ENCODE measurements at regions not wholly inside any gene's neighbourhood (a gene's known extent, or its start where the extent isn't known, plus 50 kb on each side); places are given as distances from the start of the nearest gene placed in this dataset.

DNA sequence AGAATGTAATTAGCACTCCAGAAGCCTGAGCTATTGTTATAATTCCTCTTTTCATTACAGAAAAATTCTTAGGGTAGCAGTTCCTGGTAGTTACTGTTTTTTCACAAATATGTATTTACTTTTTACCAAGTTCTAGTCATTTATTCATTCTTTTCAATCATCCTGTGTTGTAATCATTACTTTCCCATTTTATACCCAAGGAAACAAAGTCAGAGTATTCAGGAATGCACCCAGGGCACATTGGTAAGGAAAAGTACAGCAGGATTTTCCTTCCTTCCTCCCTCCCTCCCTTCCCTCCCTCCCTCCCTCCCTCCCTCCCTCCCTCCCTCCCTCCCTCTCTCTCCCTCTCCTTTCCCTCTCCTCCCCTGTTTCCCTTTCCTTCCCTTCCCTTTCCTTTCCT, 115.9 kb upstream of the RBFOX1 start:
- Histone ChIP-seq H3K56ac (ENCODE audit: extremely low read depth, insufficient read depth, low read length) (no peak overlapping the region), H2AK5ac (ENCODE audit: low read depth, low read length) (no peak overlapping the region), H3K14ac (replicated peaks; ENCODE audit: low read depth, low read length) (no peak overlapping the region), H3K4me2 (ENCODE audit: low read depth, low read length) (no peak overlapping the region), H2BK5ac (ENCODE audit: low read depth, low read length, poor library complexity, severe bottlenecking) (no peak overlapping the region), H3K4me3 (ENCODE audit: insufficient read depth, low read depth, low read length) (no peak overlapping the region), H4K8ac (ENCODE audit: low read depth in 2 of 2, low read length in 2 of 2) (no peak overlapping the region), H2BK20ac (ENCODE audit: low read depth, low read length) (no peak overlapping the region), H3K18ac (ENCODE audit: low read depth, low read length) (no peak overlapping the region), H4K5ac (ENCODE audit: low read depth, low read length) (no peak overlapping the region), H3K4ac (ENCODE audit: low read depth, low read length) (no peak overlapping the region), H3K27me3 (ENCODE audit: control insufficient read depth, insufficient read depth, low read length) (no peaks in the 10 kb centered on the region), H3K4me1 (ENCODE audit: control insufficient read depth, insufficient read depth, low read length) (no peaks in the 10 kb centered on the region), H2AK9ac (replicated peaks; ENCODE audit: low read depth, low read length, poor library complexity) (no peak overlapping the region), H3K9me1 (ENCODE audit: insufficient read depth, low read length) (no peaks in the 10 kb centered on the region), H2BK15ac (ENCODE audit: low read depth, low read length) (no peak overlapping the region), H2AFZ (replicated peaks; ENCODE audit: low read length, poor library complexity) (no peak overlapping the region), H4K91ac (ENCODE audit: insufficient read depth, low read depth, low read length) (no peak overlapping the region), H3K79me1 (ENCODE audit: low read depth in 1 of 2, low read length in 2 of 2) (no peaks in the 10 kb centered on the region), H2BK120ac (ENCODE audit: low read depth, low read length) (no peak overlapping the region), H3K27ac (ENCODE audit: insufficient read depth, low read length) (no peak overlapping the region), H3K9ac (ENCODE audit: low read depth, low read length) (no peak overlapping the region), H3K23ac (ENCODE audit: low read depth, low read length) (no peak overlapping the region), H4K20me1 (ENCODE audit: insufficient read depth, low read length) (no peaks in the 10 kb centered on the region), H3K36me3 (ENCODE audit: control insufficient read depth, insufficient read depth, low read length) (no peaks in the 10 kb centered on the region), H3K9me3 (ENCODE audit: control insufficient read depth, insufficient read depth, low read length) (peaks cover 20% of the 10 kb centered on the region)
- intact Hi-C loops (cut with micrococcal nuclease) = no loop called here
- ATAC-seq (ENCODE audit: low read depth) (no peak), DNase-seq (no peak)
- dilution Hi-C loops (cut with HindIII; ENCODE audit: low sequenced_read_pairs, unreplicated experiment) = no loop called here
- BruUV-seq (replicated peaks) = no TSS peak
- TF ChIP-seq, protein P1, sequence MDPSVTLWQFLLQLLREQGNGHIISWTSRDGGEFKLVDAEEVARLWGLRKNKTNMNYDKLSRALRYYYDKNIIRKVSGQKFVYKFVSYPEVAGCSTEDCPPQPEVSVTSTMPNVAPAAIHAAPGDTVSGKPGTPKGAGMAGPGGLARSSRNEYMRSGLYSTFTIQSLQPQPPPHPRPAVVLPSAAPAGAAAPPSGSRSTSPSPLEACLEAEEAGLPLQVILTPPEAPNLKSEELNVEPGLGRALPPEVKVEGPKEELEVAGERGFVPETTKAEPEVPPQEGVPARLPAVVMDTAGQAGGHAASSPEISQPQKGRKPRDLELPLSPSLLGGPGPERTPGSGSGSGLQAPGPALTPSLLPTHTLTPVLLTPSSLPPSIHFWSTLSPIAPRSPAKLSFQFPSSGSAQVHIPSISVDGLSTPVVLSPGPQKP (IDR thresholded peaks at IDR 0.05; ENCODE audit: borderline replicate concordance, low read depth, low read length) = no peak
- no peak for TF ChIP-seq NFE2L2 (IDR thresholded peaks at IDR 0.05; ENCODE audit: low read depth, low read length)
- POLR2A ChIA-PET (ENCODE audit: unreplicated experiment) = no interaction called here
- CTCF ChIA-PET = interaction anchor here (0.6 kb wide), 1 partner anchor 8 kb away, joined by 3 read pairs; no protein-coding TSS in a partner anchor
- in situ Hi-C loops (cut with MboI; ENCODE audit: low sequenced_read_pairs) = no loop called here
